RWPE1 (cell line): ENCODE measurements at regions not wholly inside any gene's neighbourhood (a gene's known extent, or its start where the extent isn't known, plus 50 kb on each side); places are given as distances from the start of the nearest gene placed in this dataset.

ENCODE experiments used
- CTCF ChIA-PET: fragments of 350-600 bp; sonication (Branson Sonifier 250); formaldehyde crosslinking; extraction: SDS; loops from one replicate; lab custom pipeline; 2021; lab: Yijun Ruan, JAX
- POLR2A ChIA-PET: fragments of 400-600 bp; formaldehyde crosslinking; extraction: SDS; loops from one replicate; lab custom pipeline; 2020; ENCODE audit warnings: antibody characterized with exemption; ENCODE audit not compliant: low non-redundant PET; lab: Yijun Ruan, JAX
- DNase-seq: peaks from one replicate; pipeline ENCODE4 v3.0.0; 2012; ENCODE audit warnings: low spot score
- H3K27ac ChIP-seq: fragments of 450-650 bp; 2 replicates; pipeline ENCODE4 v1.5.1; 2017
- CTCF ChIP-seq: fragments of 450-650 bp; conservative IDR thresholded peaks from 2 replicates; pipeline ENCODE4 v1.5.1; 2017; ENCODE audit warnings: low read depth, mild to moderate bottlenecking

DNA sequence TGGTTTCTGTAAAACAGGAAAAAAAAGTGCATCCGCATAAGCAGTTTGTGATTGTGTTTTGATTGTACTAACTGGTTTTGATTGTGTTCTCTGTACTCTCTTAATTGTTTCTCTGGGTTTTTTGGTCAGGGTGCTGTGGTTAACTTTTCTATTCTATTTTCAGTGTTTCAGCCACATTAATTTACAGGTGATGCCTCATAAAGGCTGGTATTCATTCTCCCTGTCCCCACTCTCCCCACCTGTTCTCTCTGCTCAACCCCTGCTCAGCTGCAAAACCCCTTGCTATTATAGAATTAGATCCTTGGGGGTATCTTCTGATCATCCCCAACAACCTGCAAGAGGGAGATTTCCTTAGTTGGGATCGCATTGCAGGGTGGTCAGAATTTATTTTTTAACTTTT, 285.4 kb upstream of the AZI2 start:
- no peak overlapping the region for H3K27ac ChIP-seq
- TF ChIP-seq CTCF: no peak
- POLR2A ChIA-PET: no interaction called here
- no peak for DNase-seq
- CTCF ChIA-PET: no interaction called here

GRCh38 chr3:28637742-28638141, 289.1 kb upstream of the AZI2 start:
- ChIA-PET CTCF (interaction anchor here (0.6 kb wide), 1 partner anchor 100 kb away, joined by 3 read pairs; no protein-coding TSS in a partner anchor), POLR2A (no interaction called here)
- H3K27ac ChIP-seq: no peak overlapping the region

GRCh38 chr3:28645149-28645548, 296.5 kb upstream of the AZI2 start:
- no peak for DNase-seq
- ChIA-PET POLR2A (no interaction called here), CTCF (no interaction called here)
- H3K27ac ChIP-seq: no peak overlapping the region
- TF ChIP-seq CTCF: no peak

More at GRCh38 chr3:28637742-28638141, 289.1 kb upstream of the AZI2 start:
- TF ChIP-seq CTCF: no peak
- DNase-seq: no peak

DNA sequence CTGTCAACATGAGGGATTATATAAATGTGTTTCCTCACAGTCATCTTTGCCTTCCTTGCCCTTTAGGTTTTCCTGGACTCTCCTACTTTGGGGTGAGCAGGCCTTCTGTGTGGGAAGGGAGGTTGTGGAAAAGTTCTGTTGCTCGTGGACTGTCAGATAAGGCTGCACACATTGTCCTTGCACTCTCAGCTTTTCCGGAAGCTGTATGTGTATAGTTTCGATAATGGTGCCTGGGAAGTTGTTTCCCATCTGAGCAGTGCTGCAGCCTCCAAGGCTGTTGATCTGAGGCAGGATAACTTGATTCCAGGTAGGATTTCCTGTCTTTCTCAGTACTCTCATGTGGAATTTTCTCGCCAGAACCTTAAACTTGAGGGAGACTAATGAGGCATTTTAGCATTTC, 297.8 kb upstream of the AZI2 start:
- ChIA-PET CTCF (no interaction called here), POLR2A (no interaction called here)
- no peak overlapping the region for H3K27ac ChIP-seq
- no peak for DNase-seq
- TF ChIP-seq CTCF: no peak

DNA sequence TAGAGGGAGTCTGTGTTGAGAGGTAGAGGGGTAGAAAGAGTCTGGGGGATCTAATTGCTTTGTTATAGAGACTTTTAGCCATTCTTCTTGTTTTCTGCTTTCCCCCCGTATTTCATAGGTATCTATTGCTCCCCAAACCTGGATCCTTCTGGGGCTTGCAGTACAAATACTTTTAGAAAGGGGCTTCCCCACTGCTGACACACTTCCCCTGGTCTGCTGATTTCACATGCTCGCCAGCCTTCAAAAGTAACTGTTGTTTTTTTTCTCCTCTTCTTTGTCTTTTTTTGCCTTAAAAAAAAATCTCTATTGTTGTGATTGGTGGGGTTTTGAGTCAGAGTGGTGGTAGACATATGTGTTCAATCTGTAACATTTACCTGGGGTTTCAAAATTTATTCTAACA, 300.6 kb upstream of the AZI2 start:
- ChIA-PET POLR2A (no interaction called here), CTCF (no interaction called here)
- DNase-seq: no peak
- no peak overlapping the region for H3K27ac ChIP-seq
- TF ChIP-seq CTCF: no peak

DNA sequence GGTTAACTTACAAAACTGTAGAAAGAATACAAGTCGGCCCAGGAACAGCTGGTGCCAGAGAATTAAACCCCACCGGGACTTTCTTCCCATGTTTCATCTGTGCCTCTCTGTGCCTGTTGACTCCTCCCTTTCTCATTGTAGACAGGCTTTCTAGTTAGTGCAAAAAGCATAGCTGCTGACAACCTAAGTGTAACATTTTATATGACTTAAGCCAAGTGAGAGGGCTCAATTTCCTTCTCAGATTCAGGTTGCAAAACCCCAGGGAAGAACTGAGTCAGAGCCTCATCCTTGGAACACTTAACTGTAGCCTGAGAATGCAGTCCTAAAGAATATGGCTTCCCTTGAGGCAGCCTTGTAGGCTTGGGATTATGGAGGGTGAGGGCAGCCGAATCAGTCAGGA, 302.5 kb upstream of the AZI2 start:
- ChIA-PET POLR2A (no interaction called here), CTCF (no interaction called here)
- no peak for TF ChIP-seq CTCF
- no peak overlapping the region for H3K27ac ChIP-seq
- no peak for DNase-seq

DNA sequence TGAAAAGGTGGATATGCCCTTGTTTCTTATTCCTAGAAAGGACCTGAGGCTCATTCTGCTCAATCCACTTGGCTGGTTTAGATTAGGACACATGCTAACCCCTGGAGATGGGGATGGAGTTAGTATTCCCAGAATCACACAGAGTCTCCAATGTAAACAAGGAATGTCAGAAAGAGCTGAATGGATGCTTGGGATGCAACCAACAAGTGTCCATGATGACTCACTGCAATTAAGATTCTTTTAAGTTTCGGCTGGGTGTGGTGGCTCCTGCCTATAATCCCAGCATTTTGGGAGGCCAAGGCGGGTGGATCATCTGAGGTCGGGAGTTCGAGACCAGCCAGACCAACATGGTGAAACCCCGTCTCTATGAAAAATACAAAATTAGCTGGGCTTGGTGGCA, 315.5 kb upstream of the AZI2 start:
- no peak for TF ChIP-seq CTCF
- CTCF ChIA-PET: no interaction called here
- no peak overlapping the region for H3K27ac ChIP-seq
- DNase-seq: no peak
- POLR2A ChIA-PET: no interaction called here
